8988T (cell line): ENCODE measurements at regions not wholly inside any gene's neighbourhood (a gene's known extent, or its start where the extent isn't known, plus 50 kb on each side); places are given as distances from the start of the nearest gene placed in this dataset.
"Not testable (repeated sequence)": the region's sequence is repeated elsewhere in the genome, so short reads cannot be mapped to it uniquely, and the experiment has no call there.

ENCODE experiments used
- DNase-seq: peaks from one replicate; pipeline ENCODE4 v3.0.0; 2011

- DNase-seq: no peak
Observed at GRCh38 chr11:37968148-37968547, 1370.1 kb upstream of the RAG2 start.

GRCh38 chr11:37967635-37968034 lies 1369.6 kb upstream of the RAG2 start:
- DNase-seq: no peak

GRCh38 chr11:37963440-37963839 lies 1365.4 kb upstream of the RAG2 start:
- DNase-seq: no peak

GRCh38 chr11:37957717-37958116 lies 1359.7 kb upstream of the RAG2 start:
- no peak for DNase-seq

GRCh38 chr11:37951996-37952395 lies 1354.0 kb upstream of the RAG2 start:
- no peak for DNase-seq

GRCh38 chr11:37948258-37948657 lies 1350.2 kb upstream of the RAG2 start:
- no peak for DNase-seq

- no peak for DNase-seq
Observed at GRCh38 chr11:37947821-37948220, 1349.8 kb upstream of the RAG2 start.

GRCh38 chr11:37946155-37946766 lies 1348.2 kb upstream of the RAG2 start:
- DNase-seq: no peak

GRCh38 chr11:37942081-37942480 lies 1344.0 kb upstream of the RAG2 start:
- DNase-seq: no peak

- DNase-seq: no peak
Observed at GRCh38 chr11:37929100-37929653, 1331.1 kb upstream of the RAG2 start.

GRCh38 chr11:37926772-37927171 lies 1328.7 kb upstream of the RAG2 start:
- no peak for DNase-seq

- DNase-seq: no peak
Observed at GRCh38 chr11:37916331-37916730, 1318.3 kb upstream of the RAG2 start.

GRCh38 chr11:37914859-37915258 lies 1316.8 kb upstream of the RAG2 start:
- DNase-seq: no peak

- no peak for DNase-seq
Observed at GRCh38 chr11:37908219-37908548, 1310.1 kb upstream of the RAG2 start.

GRCh38 chr11:37907436-37908218 lies 1309.6 kb upstream of the RAG2 start:
- no peak for DNase-seq

- no peak for DNase-seq
Observed at GRCh38 chr11:37905707-37906417, 1307.8 kb upstream of the RAG2 start.

- no peak for DNase-seq
Observed at GRCh38 chr11:37896016-37896415, 1298.0 kb upstream of the RAG2 start.

- DNase-seq: no peak
Observed at GRCh38 chr11:37881741-37882140, 1283.7 kb upstream of the RAG2 start.

- no peak for DNase-seq
Observed at GRCh38 chr11:37861671-37862070, 1263.6 kb upstream of the RAG2 start.

- not testable (repeated sequence) for DNase-seq
Observed at GRCh38 chr11:37858806-37859537, 1260.9 kb upstream of the RAG2 start.

- DNase-seq: no peak
Observed at GRCh38 chr11:37858398-37858797, 1260.4 kb upstream of the RAG2 start.

- no peak for DNase-seq
Observed at GRCh38 chr11:37857726-37858125, 1259.7 kb upstream of the RAG2 start.

GRCh38 chr11:37849706-37850105 lies 1251.7 kb upstream of the RAG2 start:
- DNase-seq: no peak
